Activated CD4-positive, alpha-beta T cell treated with anti-CD3 and anti-CD28 coated beads for 24 hours (primary cell): ENCODE measurements at regions not wholly inside any gene's neighbourhood (a gene's known extent, or its start where the extent isn't known, plus 50 kb on each side); places are given as distances from the start of the nearest gene placed in this dataset.
"Not testable (repeated sequence)": the region's sequence is repeated elsewhere in the genome, so short reads cannot be mapped to it uniquely, and the experiment has no call there.

ENCODE experiments used
- DNase-seq, 2 donors: peaks; one replicate each; pipeline ENCODE4 v3.0.0-alpha.2; 2020; ENCODE audit warnings: low read depth in 2 of 2

DNA sequence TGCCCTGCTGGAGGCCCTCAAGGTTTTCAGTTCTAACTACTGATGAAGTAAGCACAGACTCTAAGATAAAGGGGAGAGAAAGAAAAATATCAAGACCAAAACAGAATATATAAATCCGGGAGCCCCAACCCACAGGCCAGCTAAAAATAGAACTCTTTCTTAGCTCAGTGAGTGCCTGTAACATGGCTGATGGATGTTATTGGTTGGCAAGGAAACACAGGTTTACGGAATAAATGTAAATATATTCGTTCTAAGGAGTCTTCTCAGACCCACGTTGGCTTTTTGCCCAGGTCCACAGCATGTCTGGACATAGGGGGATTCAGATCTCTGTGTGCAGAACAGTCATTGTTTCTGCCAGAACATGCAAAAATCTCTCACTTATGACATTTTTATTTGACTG is 139.0 kb upstream of the SERPINE2 start:
- DNase-seq, result no peak

DNA sequence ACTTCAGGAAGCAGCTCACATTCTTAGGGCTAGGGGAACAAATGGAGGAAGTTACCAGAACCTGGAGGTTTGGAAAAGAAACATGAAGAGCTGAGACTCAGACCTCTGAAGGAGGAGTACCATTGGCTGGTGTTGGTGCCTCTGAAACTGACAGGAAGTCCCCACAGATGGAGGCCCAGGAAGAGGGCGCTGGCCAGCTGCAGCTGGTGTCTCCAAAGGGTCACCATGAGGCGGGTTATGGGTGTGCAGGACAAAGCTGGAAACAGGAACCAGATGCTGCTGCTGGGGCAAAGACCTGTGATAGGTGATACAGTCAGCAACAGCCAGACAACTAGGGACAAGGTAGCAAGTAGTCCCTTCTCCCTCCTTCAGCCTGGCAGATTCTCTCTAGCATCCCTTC is 136.5 kb upstream of the SERPINE2 start:
- DNase-seq, result no peak

DNA sequence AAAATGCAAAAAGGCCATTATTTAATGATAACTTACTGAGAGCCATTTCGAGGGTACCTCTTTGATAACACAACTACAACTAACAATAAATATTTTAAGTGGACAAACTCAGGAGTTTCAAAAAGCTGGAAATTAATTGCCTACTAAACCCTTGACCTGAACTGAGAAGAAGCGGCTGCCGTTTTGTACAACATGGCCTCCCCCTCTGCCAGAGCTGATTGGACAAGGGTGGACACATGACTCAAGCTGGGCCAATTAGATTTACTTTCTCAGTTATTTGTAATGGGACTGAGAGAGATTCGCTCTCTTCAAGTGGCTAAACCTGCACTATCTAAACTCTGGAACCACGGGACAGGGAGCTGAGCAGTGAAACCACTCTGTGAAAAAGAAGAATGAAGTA is 135.9 kb upstream of the SERPINE2 start:
- DNase-seq, result no peak

DNA sequence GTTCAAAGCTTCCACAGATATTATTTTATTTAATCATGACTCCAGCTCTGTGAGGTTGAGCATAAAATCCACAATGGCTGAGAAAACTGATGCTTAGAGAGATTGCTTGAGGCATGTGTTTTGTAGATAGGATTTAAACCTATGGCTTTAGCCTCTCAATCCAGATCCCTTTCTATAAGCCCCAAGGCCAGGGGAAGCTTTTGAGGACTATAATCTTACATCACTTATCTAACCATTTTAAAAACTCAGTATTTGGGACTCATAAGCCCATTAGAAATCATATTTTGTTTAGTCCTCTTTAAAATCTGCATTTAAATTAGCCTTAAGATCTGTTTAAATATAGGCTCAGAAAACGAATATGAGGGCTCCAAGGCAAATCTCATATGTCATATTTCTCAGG is 135.4 kb upstream of the SERPINE2 start:
- DNase-seq, result no peak

DNA sequence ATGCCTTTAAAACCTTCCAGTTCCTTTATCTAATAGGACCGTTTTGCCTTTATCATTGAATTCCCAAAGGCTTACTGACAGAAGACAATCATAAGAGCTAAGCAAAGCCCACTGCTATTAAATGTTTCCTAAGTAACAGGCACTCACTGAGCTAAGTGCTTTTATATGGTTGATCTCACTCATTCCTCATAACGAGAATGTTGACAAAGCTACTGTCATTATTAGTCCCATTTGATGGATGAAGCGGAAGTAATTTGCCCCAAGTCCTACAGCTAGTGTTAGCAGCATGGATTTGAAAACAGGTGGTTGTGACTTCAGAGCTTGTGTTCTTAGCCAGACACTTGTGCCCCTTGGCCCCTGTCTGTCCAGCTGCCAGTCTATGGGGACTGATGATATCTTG is 134.8 kb upstream of the SERPINE2 start:
- DNase-seq, result no peak

DNA sequence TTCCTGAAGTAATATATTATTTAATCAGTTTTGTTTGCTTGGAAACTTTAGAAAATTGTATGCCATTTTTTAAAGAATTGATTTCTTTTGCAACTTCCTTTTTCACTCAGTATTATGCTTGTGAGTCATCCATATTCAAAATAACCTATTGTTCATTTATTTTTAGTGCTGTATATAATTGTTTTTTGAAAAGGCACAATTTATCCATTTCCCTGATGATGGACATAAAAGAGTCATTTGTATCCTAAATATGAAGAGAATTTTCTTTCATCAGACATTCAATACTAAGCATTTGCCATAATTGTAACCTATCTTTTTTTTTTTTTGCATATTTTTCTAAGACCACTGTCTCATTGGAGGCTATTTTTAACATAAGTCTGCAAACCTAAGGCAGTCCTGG is 134.1 kb upstream of the SERPINE2 start:
- no peak for DNase-seq

DNA sequence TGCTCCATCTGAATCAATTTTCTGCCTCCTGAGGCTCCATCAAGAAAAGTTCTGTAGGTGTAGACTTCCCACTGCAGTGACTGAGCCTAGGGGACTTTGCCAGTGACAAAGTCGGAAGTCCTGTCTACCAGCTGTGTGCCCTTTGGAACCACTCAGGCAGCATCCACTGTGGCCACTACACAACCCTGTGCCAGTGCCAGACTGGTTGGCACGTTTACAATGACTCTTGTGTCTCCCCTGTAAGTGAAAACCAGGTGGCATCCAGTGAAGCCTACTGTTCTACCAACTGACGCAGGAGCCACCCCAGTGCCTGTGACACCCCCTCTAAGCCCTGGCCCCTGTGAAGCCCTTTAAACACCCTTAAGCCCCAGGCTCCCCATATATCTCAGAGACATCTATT is 132.1 kb upstream of the SERPINE2 start:
- DNase-seq, result no peak

DNA sequence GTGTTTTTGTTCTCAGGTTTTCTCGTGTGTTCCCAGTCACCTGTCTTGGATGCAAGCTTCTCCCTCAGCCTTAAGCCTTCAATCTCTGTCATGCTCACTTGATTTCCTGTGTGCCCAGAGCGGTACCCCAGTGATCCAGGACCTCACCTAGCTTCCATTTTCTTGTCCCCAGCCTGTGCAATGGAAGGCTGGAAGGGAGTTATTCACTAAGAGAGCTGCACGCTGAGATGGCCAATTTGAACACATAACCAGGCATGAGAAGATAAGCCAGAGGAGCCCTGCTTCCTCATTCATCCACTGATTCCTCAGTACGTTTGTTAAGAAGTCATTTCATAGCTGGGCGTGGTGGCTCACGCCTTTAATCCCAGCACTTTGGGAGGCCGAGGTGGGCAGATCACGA is 130.8 kb upstream of the SERPINE2 start:
- no peak for DNase-seq

DNA sequence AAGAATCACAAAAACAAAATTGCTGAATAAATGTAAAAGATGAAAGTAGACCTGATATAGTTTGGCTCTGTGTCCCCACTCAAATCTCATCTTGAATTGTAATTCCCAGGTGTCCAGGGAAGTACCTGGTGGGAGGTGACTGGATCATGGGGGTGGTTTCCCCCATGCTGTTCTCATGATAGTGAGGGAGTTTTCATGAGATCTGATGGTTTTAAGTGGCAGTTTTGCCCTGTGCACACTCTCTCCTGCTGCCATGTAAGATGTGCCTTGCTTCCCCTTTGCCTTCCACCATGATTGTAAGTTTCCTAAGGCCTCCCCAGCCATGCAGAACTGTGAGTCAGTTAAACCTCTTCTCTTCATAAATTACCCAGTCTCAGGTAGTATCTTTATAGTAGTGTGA is 128.7 kb upstream of the SERPINE2 start:
- not testable (repeated sequence) for DNase-seq

DNA sequence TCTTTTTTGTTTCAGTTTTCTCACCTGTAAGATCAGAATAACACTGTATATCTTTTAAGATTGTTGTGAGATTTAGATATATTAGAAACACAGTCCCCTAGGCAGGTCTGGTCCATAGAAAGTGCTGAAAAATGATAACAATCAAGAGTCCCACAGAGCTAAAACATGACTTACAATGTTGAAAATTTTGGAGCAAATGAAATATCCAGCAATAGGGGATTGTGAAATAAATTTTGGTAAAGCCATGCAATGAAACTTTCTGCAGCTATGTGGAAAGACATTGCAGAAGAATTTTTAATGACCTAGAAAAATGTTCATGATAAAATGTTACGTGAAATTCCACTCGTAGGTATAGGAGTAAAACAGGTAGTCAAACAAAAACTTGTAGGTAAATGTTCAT is 127.6 kb upstream of the SERPINE2 start:
- DNase-seq, result no peak

DNA sequence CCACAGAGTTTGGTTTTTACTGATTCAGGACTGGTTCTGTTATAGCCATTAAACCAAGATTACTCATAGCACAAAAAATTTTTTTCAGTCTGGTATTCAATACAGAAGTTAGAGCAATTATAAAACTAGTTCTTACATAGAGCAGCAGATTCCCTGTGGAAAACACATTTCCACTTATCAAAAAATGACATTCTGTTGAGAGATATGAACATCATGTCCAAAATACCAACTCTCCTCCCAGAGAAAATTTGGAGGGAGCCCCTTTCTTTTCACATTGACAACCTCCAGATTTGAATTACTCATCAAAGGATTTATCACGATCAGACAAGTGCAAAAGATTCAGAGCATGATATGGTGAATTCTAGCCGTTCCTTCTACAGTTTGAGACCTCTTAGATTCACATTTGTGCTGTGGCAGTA is 126.8 kb upstream of the SERPINE2 start:
- DNase-seq, result no peak

DNA sequence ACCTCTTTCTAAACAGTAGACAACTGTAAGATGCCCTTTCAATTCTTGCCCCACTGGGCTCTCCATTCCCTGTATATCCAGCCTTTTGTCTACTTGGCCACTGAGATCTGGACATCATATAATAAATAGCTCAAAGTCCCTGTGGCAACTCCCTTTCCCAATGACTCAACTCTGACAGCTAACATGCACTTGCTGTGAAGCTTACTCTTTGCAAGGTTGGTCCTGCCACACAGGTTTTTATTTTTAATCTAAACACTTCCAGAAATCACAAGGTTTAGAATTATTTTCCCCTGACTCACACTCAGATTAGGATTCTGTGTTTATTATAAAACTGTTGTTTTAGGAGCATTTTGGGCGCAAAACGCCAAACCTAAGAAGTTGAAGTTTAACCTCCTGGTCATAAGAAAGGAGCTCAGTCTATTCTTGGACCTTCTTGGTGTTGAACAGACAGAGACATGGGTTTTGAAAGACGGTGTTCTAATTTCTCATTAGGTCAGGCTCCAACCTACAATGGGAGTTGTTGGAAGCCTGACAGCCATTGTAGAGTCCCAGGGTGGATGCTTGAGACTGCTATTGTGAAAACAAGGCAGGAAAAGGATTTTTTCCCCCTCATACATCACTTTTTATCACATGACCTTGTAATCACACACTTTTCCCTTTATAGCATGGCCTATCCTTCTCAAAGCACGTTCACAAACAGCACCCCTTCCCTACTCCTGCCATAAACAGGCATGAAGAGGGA is 124.7 kb upstream of the SERPINE2 start:
- no peak for DNase-seq

DNA sequence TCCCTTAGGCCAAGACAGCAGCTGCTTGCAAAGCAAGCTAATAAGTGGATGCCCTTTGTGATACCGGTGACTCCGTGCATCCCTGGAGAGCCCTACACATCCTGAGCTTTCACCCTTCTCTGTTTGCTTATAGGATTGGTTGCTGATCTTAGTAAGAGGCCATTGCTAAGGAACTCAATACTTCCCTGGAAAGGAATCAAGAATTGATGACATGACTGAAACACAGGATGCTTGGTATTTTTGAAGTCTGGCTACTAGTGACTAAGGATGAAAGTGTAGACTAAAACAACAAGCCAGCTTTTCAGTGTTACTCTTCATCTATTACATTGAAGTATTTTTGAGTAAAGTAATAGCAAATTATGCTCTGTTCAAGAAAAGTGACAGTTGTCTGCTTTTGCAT is 123.0 kb upstream of the SERPINE2 start:
- DNase-seq, result no peak

DNA sequence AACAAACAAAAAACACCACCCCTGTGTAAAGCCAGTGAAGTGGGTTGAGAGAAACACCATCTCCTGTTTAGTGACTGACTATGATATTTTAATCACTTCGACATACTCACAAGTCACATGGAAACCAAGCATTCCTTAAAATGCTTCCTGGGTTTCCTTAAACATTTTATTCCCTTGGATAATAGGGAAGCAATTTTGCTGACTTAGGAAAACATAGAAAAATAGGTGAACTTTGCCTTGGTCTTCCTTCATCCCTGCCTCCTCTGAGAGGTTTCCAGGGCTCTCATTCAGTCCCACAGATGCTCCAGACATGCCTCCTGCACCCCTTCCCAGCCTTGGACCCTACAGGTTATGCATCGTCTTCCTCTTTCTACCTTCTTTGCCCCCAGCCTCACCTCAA is 122.6 kb upstream of the SERPINE2 start:
- no peak for DNase-seq

DNA sequence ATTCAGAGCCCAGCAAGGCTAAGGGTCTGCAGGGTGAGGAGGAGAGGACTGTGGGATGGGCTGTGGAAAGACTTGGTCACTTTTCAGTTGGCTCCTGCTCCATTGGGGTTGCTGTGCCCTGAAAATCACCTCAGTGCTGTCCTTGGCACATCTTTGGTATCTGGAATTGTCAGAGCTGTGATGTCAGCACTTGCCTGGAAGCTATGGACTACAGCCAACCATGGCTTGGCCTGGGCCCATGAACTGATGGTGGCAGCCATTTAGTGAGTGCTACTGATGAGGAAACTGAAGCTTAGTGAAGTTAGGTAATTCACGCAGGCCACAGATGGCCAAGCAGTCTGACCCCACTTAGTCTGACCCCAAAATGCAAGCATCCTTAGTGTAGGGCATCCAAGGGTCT is 121.8 kb upstream of the SERPINE2 start:
- DNase-seq, result no peak

DNA sequence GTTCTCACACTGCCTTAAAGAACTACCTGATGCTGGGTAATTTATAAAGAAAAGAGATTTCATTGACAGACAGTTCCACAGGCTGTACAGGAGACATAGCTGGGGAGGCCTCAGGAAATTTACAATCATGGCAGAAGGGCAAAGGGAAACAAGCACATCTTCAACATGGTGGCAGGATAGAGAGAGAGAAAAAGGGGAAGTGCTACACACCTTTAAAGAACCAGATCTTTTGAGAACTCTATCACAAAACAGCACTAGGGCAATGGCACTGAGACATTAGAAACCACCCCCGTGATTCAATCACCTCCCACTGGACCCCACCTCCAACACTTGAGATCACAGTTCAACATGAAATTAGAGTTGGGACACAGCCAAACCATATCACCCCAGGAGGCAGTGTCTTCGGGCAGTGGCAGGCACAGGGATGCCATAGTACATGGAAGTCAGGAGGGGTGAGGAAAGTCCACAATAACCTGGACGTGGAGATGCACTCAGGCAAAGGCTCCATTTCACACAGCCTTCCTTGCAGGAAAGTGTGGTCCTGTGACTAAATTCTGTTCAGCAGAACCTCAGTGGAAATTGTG is 120.4 kb upstream of the SERPINE2 start:
- no peak for DNase-seq

DNA sequence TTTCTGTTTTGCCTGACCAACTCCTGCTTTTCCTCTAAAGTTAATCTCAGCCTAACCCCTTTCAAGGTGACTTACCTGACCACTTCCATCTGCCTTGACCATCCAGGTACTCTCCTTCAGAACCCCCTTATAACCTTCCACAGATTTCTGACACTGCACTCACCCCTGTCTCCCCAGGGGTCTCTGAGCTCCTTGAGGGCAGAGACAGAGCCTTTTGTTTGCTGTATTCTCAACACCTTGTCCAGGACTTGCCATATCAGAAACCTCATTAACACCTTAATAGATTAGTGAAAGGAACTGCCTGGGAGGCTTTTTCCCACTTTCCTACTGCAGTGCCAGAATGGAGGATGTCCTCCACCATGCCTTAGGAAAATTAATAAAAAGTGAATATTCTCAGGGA is 119.7 kb upstream of the SERPINE2 start:
- DNase-seq, result no peak

DNA sequence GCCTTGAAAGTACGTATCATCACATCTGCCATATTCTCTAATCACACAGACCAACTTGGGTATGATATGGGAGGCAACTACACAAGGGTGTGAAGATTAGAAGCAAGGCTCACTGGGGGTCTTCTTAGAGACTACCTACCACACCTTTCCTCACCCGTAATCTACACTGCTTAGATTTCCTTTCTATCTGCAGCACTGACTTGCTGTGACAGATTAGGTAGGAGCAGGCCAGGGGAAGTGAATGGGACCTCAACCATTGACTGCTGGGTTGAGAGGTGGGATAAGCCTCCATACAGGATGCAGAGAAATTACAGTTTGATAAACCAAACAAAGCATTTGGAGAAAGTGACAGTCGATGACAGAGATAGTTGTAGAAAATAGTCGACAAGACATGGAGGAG is 119.0 kb upstream of the SERPINE2 start:
- DNase-seq, result no peak

DNA sequence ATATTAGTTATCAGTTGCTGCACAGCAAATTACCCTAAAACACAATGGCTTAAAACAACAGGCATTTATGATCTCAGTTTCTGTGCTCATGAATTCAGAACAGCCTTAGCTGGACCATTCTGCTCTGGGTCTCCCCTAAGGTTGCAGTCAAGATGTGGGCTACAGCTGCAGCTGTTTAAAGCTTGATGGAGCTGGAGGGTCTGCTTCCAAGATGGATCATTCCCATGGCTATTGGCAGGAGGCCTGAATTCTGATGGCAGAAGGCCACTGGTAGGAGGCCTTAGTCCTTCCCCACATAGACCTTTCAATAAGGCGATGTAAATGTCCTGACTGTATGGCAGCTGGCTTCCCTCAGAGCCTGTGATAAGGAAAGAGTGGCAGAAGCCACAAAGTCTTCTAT is 118.6 kb upstream of the SERPINE2 start:
- DNase-seq, result no peak

DNA sequence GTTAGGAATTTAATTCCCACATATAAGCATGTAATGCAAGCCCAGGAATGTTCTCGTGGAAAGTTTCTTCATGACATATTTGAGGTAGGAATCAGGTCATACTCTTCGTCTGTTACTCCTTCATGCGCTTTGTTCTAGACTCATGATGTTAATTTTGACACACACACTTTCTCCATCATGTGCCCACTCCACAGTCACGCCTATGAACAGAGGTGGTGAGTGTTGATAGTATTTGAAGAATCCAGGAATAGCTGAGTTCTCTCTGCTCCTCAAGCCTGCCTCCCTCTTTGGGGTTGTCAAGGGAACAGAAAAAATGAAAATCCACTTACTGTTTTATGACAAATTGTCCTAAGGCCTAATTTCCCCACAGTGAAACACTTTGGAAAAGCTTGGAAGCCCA is 117.3 kb upstream of the SERPINE2 start:
- DNase-seq, result no peak

DNA sequence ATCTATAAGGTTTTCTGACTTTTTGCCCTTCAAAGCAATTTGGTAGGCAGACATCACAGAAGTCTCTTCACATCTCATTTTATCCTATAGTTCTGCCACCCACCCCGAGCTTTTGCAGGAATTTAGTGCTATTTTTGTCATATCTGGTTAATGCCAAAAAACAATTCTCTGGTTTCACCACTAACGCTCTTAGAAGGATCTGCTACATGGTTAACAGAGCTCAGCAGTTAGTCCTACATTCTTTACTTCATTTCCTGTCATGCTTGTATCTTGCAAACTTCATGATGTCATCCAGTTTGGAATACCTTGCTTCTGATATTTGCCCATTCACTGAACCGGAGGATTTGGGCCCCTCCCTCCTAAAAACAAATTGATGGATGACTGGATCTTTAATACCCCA is 116.8 kb upstream of the SERPINE2 start:
- no peak for DNase-seq

DNA sequence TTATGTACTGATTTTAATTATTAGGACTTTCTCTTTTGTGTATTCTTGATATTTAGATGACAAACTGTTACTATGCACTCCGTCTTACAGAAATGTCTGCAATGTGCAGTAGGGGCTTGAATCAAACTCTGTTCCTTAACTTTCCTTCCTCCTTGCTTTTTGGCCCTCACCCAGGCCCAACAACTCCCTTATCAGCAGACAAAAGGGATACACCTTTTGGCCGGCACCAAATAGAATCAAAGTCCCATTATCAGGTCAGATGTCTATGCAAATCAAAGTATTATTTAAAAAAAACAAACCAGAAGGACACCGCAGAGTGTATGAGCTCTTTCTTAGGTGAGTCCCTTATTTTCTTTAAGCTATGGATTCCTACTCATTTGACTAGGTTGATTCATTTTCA is 116.3 kb upstream of the SERPINE2 start:
- DNase-seq, result no peak

DNA sequence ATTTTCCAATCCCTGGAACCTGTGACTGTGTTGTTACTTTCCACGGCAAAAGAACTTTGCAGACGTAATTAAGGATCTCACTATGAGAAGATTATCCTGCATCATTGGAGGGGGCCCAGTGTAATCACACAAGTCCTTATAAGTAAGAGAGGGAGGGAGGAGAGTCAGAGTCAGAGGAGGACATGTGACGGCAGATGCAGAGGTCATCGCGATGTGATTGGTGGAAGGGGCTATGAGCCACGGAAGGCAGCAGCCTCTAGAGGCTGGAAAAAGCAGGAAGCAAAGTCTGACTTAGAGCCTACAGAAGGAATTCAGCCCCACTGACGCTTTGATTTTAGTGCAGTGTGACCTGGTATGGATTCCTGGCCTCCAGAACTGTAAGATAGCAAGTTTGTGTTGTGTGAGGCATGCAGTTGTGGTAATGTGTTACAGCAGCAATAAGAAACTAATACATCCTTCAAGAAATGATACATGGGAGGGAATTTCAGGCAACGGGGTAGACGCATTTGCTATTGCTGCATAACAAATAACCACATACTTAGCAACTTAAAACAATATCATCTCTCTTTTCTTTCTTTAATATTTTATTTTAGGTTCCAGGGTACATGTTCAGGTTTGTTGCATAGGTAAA is 112.7 kb upstream of the SERPINE2 start:
- no peak for DNase-seq

DNA sequence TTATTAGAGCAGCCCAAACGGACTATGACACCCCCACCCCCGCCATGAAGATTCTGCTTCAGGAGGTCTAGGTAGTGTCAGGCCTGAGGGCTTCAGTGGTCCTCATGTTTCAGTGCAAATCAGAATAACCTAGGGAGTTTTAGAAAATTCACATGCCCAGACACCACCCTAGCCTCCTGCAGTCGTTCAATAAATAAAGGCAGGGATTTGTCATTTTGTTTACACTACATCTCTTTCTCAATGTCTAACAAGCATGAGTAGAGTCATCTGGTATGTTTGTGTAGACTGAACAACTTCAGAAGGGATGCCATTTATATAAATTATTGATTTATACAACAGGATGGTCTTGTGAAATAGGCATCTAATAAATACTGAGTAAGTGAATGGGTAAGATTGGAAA is 112.1 kb upstream of the SERPINE2 start:
- no peak for DNase-seq
